ENCODE measurements at regions not wholly inside any gene's neighbourhood (a gene's known extent, or its start where the extent isn't known, plus 50 kb on each side); places are given as distances from the start of the nearest gene placed in this dataset.

DNA sequence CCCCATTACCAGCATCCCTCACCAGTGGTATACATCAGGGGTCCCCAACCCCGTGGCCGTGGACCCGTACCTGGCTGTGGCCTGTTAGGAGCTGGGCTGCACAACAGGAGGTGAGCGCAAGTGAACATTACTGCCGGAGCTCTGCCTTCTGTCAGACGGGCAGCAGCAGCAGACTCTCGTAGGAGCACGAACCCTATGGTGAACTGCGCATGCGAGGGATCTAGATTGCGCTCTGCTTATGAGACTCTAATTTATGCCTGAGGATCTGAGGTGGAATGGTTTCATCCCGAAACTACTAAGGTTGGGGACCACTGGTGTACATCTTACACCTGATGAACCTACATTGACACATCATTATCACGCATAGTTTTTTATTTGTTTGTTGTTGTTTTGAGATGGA, 52.8 kb upstream of the DHX15 start:
- Mint-ChIP-seq H3K36me3 (no peaks in the 10 kb centered on the region), H3K4me3 (no peak overlapping the region), H3K27ac (no peak overlapping the region), H3K27me3 (ENCODE audit: low read depth in 3 of 3) (peaks cover 6 to 14% (median 7%) of the 10 kb centered on the region in 3 donors), H3K9me3 (no peaks in the 10 kb centered on the region), H3K4me1 (peaks cover 11% of the 10 kb centered on the region)
- DNase-seq: no peak
- H3K9ac ChIP-seq (ENCODE audit: insufficient read depth, low read length, poor library complexity, severe bottlenecking): no peak overlapping the region
- TF ChIP-seq, protein P1, sequence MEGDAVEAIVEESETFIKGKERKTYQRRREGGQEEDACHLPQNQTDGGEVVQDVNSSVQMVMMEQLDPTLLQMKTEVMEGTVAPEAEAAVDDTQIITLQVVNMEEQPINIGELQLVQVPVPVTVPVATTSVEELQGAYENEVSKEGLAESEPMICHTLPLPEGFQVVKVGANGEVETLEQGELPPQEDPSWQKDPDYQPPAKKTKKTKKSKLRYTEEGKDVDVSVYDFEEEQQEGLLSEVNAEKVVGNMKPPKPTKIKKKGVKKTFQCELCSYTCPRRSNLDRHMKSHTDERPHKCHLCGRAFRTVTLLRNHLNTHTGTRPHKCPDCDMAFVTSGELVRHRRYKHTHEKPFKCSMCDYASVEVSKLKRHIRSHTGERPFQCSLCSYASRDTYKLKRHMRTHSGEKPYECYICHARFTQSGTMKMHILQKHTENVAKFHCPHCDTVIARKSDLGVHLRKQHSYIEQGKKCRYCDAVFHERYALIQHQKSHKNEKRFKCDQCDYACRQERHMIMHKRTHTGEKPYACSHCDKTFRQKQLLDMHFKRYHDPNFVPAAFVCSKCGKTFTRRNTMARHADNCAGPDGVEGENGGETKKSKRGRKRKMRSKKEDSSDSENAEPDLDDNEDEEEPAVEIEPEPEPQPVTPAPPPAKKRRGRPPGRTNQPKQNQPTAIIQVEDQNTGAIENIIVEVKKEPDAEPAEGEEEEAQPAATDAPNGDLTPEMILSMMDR (IDR thresholded peaks at IDR 0.05): no peak
- intact Hi-C loops (cut with micrococcal nuclease): no loop called here
- WGBS (ENCODE audit: insufficient coverage): 93% methylated on average over 11 of the region's 13 CpGs
- no peak overlapping the region for H3K4me2 ChIP-seq (replicated peaks; ENCODE audit: extremely low read depth, low read length, poor library complexity, severe bottlenecking)
- H3K36me3 ChIP-seq (replicated peaks in 1 of 2; ENCODE audit: control insufficient read depth in 1 of 2, insufficient read depth in 2 of 2, low read length in 2 of 2): no peaks in the 10 kb centered on the region
- H3K9me3 ChIP-seq (replicated peaks in 1 of 2; ENCODE audit: control insufficient read depth in 1 of 2, insufficient read depth in 1 of 2, low read length in 2 of 2): no peaks in the 10 kb centered on the region
- peaks cover 0 to 3% of the 10 kb centered on the region in 2 donors for H3K4me1 ChIP-seq (ENCODE audit: control insufficient read depth in 1 of 2, insufficient read depth in 2 of 2, low read length in 2 of 2)
- no peaks in the 10 kb centered on the region for H4K20me1 ChIP-seq (ENCODE audit: insufficient read depth, low read length)
- H3K79me2 ChIP-seq (ENCODE audit: insufficient read depth, low read length): no peaks in the 10 kb centered on the region
- H2AFZ ChIP-seq (ENCODE audit: insufficient read depth, low read depth, low read length, poor library complexity, severe bottlenecking): no peak overlapping the region
- H3K27me3 ChIP-seq (ENCODE audit: control insufficient read depth in 2 of 2, insufficient read depth in 2 of 2, low read length in 2 of 2): no peaks in the 10 kb centered on the region
- H3K27ac ChIP-seq (ENCODE audit: low read depth in 1 of 2, low read length in 2 of 2): no peak overlapping the region
- H3K4me3 ChIP-seq (replicated peaks in 1 of 3; ENCODE audit: low read depth in 2 of 3, low read length in 3 of 3): no peak overlapping the region

DNA sequence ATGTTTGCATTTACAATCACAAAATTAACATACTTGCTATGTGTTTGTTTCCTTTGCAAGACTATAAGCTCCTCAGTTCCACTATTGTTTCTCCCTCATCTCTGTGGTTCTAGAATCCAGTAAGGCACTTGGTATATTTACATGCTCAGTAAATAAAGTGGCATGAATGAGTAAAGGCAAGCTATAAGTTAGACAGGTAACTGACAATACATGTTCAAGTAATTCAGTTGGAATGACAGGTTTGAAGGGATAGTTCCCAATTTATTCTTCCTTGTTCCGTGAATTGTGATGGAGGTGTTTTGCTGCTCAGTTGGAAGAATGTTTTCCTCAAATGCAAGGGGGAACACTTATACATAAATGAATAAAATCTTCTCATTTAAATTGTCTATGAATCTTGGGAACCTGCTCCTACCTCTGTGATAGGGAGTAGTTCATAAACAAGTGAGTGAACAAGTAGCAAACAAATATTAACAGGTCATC, 54.1 kb upstream of the DHX15 start:
- Histone ChIP-seq H3K9ac (ENCODE audit: insufficient read depth, low read length, poor library complexity, severe bottlenecking) (no peak overlapping the region), H3K4me3 (replicated peaks in 1 of 3; ENCODE audit: low read depth in 2 of 3, low read length in 3 of 3) (no peak overlapping the region), H4K20me1 (ENCODE audit: insufficient read depth, low read length) (no peaks in the 10 kb centered on the region), H3K4me2 (replicated peaks; ENCODE audit: extremely low read depth, low read length, poor library complexity, severe bottlenecking) (no peak overlapping the region), H3K36me3 (replicated peaks in 1 of 2; ENCODE audit: control insufficient read depth in 1 of 2, insufficient read depth in 2 of 2, low read length in 2 of 2) (no peaks in the 10 kb centered on the region), H3K27ac (ENCODE audit: low read depth in 1 of 2, low read length in 2 of 2) (no peak overlapping the region), H3K79me2 (ENCODE audit: insufficient read depth, low read length) (no peaks in the 10 kb centered on the region), H3K4me1 (ENCODE audit: control insufficient read depth in 1 of 2, insufficient read depth in 2 of 2, low read length in 2 of 2) (peaks cover 0 to 3% of the 10 kb centered on the region in 2 donors), H3K27me3 (ENCODE audit: control insufficient read depth in 2 of 2, insufficient read depth in 2 of 2, low read length in 2 of 2) (no peaks in the 10 kb centered on the region), H3K9me3 (replicated peaks in 1 of 2; ENCODE audit: control insufficient read depth in 1 of 2, insufficient read depth in 1 of 2, low read length in 2 of 2) (no peaks in the 10 kb centered on the region), H2AFZ (ENCODE audit: insufficient read depth, low read depth, low read length, poor library complexity, severe bottlenecking) (no peak overlapping the region)
- no peaks in the 10 kb centered on the region for H3K36me3 Mint-ChIP-seq
- TF ChIP-seq, protein P1 (IDR thresholded peaks at IDR 0.05): no peak
- no peak overlapping the region for H3K4me3 Mint-ChIP-seq
- no peaks in the 10 kb centered on the region for H3K9me3 Mint-ChIP-seq
- DNase-seq: no peak
- peaks cover 11% of the 10 kb centered on the region for H3K4me1 Mint-ChIP-seq
- intact Hi-C loops (cut with micrococcal nuclease): no loop called here
- no peak overlapping the region for H3K27ac Mint-ChIP-seq
- peaks cover 6 to 14% (median 7%) of the 10 kb centered on the region in 3 donors for H3K27me3 Mint-ChIP-seq (ENCODE audit: low read depth in 3 of 3)
- WGBS (ENCODE audit: insufficient coverage): no CpG with 5 or more reads among the region's 1 CpG
